Loucy (cell line): ENCODE measurements at regions not wholly inside any gene's neighbourhood (a gene's known extent, or its start where the extent isn't known, plus 50 kb on each side); places are given as distances from the start of the nearest gene placed in this dataset.

Experiments
- H2AFZ ChIP-seq: fragments of 200-600 bp; sonication (generic); 2 replicates; pipeline ENCODE4 v1.6.0; 2016; ENCODE audit warnings: antibody characterized with exemption, mild to moderate bottlenecking, low read length, moderate library complexity
- H3F3A ChIP-seq: fragments of 200-600 bp; 2 replicates; pipeline ENCODE4 v1.6.0; 2016; ENCODE audit warnings: antibody characterized with exemption, low read depth, mild to moderate bottlenecking
- H3K27me3 ChIP-seq: fragments of 200-600 bp; sonication (generic); 2 replicates; pipeline ENCODE4 v1.6.1; 2014; ENCODE audit warnings: low read length, mild to moderate bottlenecking; ENCODE audit not compliant: insufficient read depth, poor library complexity, severe bottlenecking
- H3K36me3 ChIP-seq: fragments of 200-600 bp; sonication (generic); 2 replicates; pipeline ENCODE4 v1.6.1; 2016; ENCODE audit warnings: low read length; ENCODE audit not compliant: insufficient read depth
- H3K4me1 ChIP-seq: fragments of 200-600 bp; sonication (generic); 2 replicates; pipeline ENCODE4 v1.5.1; 2014; ENCODE audit warnings: low read length, mild to moderate bottlenecking; ENCODE audit not compliant: insufficient read depth, poor library complexity, severe bottlenecking
- H3K4me2 ChIP-seq: fragments of 200-600 bp; sonication (generic); 2 replicates; pipeline ENCODE4 v1.6.0; 2014; ENCODE audit warnings: antibody characterized with exemption, low read length, low read depth, mild to moderate bottlenecking; ENCODE audit not compliant: poor library complexity, severe bottlenecking
- H3K4me3 ChIP-seq: fragments of 200-600 bp; sonication (generic); 2 replicates; pipeline ENCODE4 v1.5.1; 2014; ENCODE audit warnings: low read length, mild to moderate bottlenecking, mixed read lengths; ENCODE audit not compliant: poor library complexity, severe bottlenecking
- H3K79me2 ChIP-seq: fragments of 200-600 bp; sonication (generic); 2 replicates; pipeline ENCODE4 v1.6.1; 2014; ENCODE audit warnings: low read length; ENCODE audit not compliant: insufficient read depth
- H3K9ac ChIP-seq: fragments of 200-600 bp; sonication (generic); 2 replicates; pipeline ENCODE4 v1.6.0; 2014; ENCODE audit warnings: mild to moderate bottlenecking, low read depth, low read length, moderate library complexity; ENCODE audit not compliant: poor library complexity, severe bottlenecking
- H3K9me2 ChIP-seq: fragments of 200-600 bp; sonication (generic); replicated peaks from 2 replicates; pipeline ENCODE4 v1.6.1; 2016; ENCODE audit warnings: low read depth, low read length, mixed read lengths
- H3K9me3 ChIP-seq: fragments of 200-600 bp; sonication (generic); 2 replicates; pipeline ENCODE4 v1.6.1; 2014; ENCODE audit warnings: mild to moderate bottlenecking, antibody characterized with exemption, low read length, low read depth; ENCODE audit not compliant: insufficient read depth
- H4K20me1 ChIP-seq: fragments of 200-600 bp; sonication (generic); 2 replicates; pipeline ENCODE4 v1.6.0; 2014; ENCODE audit warnings: antibody characterized with exemption, low read length, mild to moderate bottlenecking; ENCODE audit not compliant: insufficient read depth, poor library complexity, severe bottlenecking
- EZH2phosphoT487 ChIP-seq: fragments of 200-600 bp; IDR thresholded peaks from 2 replicates; pipeline ENCODE4 v1.6.1; 2018; ENCODE audit warnings: antibody characterized with exemption, mild to moderate bottlenecking, moderate library complexity, borderline replicate concordance
- TF ChIP-seq, protein P1 (sequence below): fragments of 200-600 bp; sonication (generic); conservative IDR thresholded peaks from 2 replicates; pipeline ENCODE4 v1.5.1; 2014; ENCODE audit warnings: mild to moderate bottlenecking, antibody characterized with exemption, low read length

DNA sequence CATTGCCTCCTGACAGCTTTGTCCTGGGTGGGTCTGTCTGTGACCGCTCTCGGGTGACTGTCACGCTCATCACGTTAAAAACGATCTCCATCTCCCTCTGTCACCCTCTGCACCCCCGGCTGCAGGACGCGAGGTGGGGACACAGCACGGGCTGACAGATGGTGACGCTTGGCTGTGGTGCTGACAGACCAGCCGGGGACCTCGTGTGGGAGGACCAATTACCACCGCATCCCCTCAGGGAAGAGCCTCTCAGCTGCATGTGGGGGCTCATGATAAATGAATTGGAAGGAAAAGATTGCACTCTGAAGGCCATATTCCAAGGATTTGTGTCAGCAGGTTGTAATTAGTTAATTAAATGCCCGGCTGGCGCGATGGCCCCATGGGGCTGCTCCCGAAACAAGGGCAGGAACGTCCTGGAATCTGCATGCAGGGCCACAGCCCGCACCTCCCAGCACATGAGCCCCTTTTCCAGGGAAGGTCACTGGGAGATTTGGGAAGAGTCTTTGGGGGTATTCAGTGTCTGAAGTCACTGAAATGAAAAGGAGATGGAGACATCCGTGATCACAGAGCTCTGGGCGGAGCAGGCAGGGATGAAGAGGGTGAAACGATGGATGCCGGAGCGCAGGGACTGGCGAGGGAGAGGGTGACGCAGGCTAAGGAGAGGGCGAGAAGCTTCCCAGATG, 87.1 kb downstream of the ERMARD start:
- Histone ChIP-seq H3K9me3 (no peaks in the 10 kb centered on the region; the same call in 1 of the 2 replicates), H3K79me2 (no peaks in the 10 kb centered on the region), H3K4me3 (no peak overlapping the region), H3K4me2 (no peak overlapping the region), H3K4me1 (peaks cover 14% of the 10 kb centered on the region), H3F3A (no peaks in the 10 kb centered on the region), H3K9me2 (no peaks in the 10 kb centered on the region), H3K27me3 (no peaks in the 10 kb centered on the region), H2AFZ (no peak overlapping the region), H4K20me1 (no peaks in the 10 kb centered on the region), H3K36me3 (no peaks in the 10 kb centered on the region), H3K9ac (no peak overlapping the region)
- TF ChIP-seq, protein P1, sequence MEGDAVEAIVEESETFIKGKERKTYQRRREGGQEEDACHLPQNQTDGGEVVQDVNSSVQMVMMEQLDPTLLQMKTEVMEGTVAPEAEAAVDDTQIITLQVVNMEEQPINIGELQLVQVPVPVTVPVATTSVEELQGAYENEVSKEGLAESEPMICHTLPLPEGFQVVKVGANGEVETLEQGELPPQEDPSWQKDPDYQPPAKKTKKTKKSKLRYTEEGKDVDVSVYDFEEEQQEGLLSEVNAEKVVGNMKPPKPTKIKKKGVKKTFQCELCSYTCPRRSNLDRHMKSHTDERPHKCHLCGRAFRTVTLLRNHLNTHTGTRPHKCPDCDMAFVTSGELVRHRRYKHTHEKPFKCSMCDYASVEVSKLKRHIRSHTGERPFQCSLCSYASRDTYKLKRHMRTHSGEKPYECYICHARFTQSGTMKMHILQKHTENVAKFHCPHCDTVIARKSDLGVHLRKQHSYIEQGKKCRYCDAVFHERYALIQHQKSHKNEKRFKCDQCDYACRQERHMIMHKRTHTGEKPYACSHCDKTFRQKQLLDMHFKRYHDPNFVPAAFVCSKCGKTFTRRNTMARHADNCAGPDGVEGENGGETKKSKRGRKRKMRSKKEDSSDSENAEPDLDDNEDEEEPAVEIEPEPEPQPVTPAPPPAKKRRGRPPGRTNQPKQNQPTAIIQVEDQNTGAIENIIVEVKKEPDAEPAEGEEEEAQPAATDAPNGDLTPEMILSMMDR, result no peak
- no peak for TF ChIP-seq EZH2phosphoT487

DNA sequence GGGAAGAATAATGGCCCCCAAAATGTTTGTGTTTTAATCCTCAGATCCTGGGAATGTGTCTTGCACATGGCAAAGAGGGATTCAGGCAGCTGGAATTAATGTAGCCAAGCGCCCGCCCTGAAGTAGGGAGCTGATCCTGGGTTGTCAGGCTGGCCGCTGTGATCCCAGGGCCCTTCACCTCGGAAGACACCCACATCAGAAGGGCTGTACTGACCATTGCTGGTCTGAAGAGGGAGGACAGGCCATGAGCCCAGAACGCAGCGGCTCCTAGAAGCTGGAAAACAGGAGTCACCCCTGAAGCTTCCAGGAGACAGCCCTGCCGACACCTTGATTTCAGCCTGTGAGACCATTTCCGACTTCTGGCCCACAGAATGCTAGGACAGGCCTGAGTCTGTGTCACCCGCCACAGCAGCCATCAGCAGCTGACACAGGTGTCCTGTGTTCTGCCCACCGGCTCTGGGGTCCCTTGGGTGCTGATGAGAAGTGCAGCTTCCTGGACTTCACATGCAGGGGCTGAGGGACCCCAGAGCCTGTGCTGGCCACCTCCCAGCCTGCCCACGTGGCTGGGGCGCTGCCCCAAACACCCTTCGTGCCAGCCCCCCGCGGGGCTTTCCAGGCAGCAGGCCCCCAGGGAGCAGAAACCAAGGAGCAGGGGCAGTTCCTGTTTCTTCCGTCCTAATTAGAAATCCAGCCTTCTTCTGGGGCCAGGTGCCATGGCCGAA, 86.3 kb downstream of the ERMARD start:
- H3K9me2 ChIP-seq, result no peaks in the 10 kb centered on the region
- H3K79me2 ChIP-seq, result no peaks in the 10 kb centered on the region
- H2AFZ ChIP-seq, result no peak overlapping the region
- H3K4me1 ChIP-seq, result peaks cover 22% of the 10 kb centered on the region
- no peaks in the 10 kb centered on the region for H3K27me3 ChIP-seq
- no peaks in the 10 kb centered on the region for H3K36me3 ChIP-seq
- H3F3A ChIP-seq, result no peaks in the 10 kb centered on the region
- H3K4me2 ChIP-seq, result no peak overlapping the region
- no peaks in the 10 kb centered on the region; the same call in 1 of the 2 replicates for H3K9me3 ChIP-seq
- H3K9ac ChIP-seq, result no peak overlapping the region
- H3K4me3 ChIP-seq, result no peak overlapping the region
- no peaks in the 10 kb centered on the region for H4K20me1 ChIP-seq
- TF ChIP-seq, protein P1, result no peak
- no peak for TF ChIP-seq EZH2phosphoT487

GRCh38 chr6:169833258-169833794, 81.9 kb downstream of the ERMARD start:
- H3K27me3 ChIP-seq, result no peaks in the 10 kb centered on the region

More at GRCh38 chr6:169833258-169833794, 81.9 kb downstream of the ERMARD start:
- no peaks in the 10 kb centered on the region for H3K9me3 ChIP-seq
- H2AFZ ChIP-seq, result no peak overlapping the region
- H3K4me3 ChIP-seq, result no peak overlapping the region
- H3K4me1 ChIP-seq, result peaks cover 29% of the 10 kb centered on the region
- TF ChIP-seq, protein P1, result no peak
- no peak for TF ChIP-seq EZH2phosphoT487
- no peaks in the 10 kb centered on the region for H3F3A ChIP-seq
- peak overlapping the region; percentile 39 for H3K4me2 ChIP-seq
- H3K36me3 ChIP-seq, result no peaks in the 10 kb centered on the region
- H3K79me2 ChIP-seq, result no peaks in the 10 kb centered on the region
- no peaks in the 10 kb centered on the region for H4K20me1 ChIP-seq
- no peak overlapping the region for H3K9ac ChIP-seq
- H3K9me2 ChIP-seq, result no peaks in the 10 kb centered on the region
